ENCODE measurements at regions not wholly inside any gene's neighbourhood (a gene's known extent, or its start where the extent isn't known, plus 50 kb on each side); places are given as distances from the start of the nearest gene placed in this dataset.

- no peaks in the 10 kb centered on the region for H4K20me1 ChIP-seq (replicated peaks; ENCODE audit: control insufficient read depth, extremely low read depth, insufficient read depth, low read length)
- ChIA-PET CTCF (no interaction called here), POLR2A (no interaction called here)
- H3K27me3 ChIP-seq (ENCODE audit: control insufficient read depth in 2 of 2, insufficient read depth in 2 of 2, low read length in 2 of 2): no peaks in the 10 kb centered on the region
- DNase-seq (ENCODE audit: low read depth, low spot score) (no peak), FAIRE-seq (no peak)
- intact Hi-C loops (cut with micrococcal nuclease): no loop called here
- dilution Hi-C loops (cut with MboI; ENCODE audit: extremely low pct_ligation_motif_present, low sequenced_read_pairs): no loop called here
- no peak overlapping the region for H3K27ac ChIP-seq (ENCODE audit: insufficient read depth, low read depth, low read length)
- H2AFZ ChIP-seq (ENCODE audit: low read depth, low read length): no peak overlapping the region
- peaks cover 3% of the 10 kb centered on the region for H3K9me3 ChIP-seq (replicated peaks; ENCODE audit: control insufficient read depth, insufficient read depth, low read length)
- H3K4me2 ChIP-seq (ENCODE audit: insufficient read depth, low read length): no peak overlapping the region
- H3K4me3 ChIP-seq (replicated peaks in 1 of 3; ENCODE audit: insufficient read depth in 1 of 3, low read depth in 1 of 3, low read length in 3 of 3): no peak overlapping the region
- no peak for TF ChIP-seq JUN (IDR thresholded peaks at IDR 0.05; ENCODE audit: borderline replicate concordance, insufficient read depth, insufficient read length, low read depth)
- no peak for TF ChIP-seq GATA2 (IDR thresholded peaks at IDR 0.05; ENCODE audit: insufficient read depth, insufficient read length, low read depth, low read length)
- TF ChIP-seq POLR2AphosphoS5 (IDR thresholded peaks at IDR 0.05; ENCODE audit: insufficient read depth, low read depth, low read length): no peak
- no peak for TF ChIP-seq MYC (IDR thresholded peaks at IDR 0.05; ENCODE audit: low read depth, low read length)
- TF ChIP-seq EZH2 (IDR thresholded peaks at IDR 0.05; ENCODE audit: borderline replicate concordance, low read depth, low read length, severe bottlenecking): no peak
- no peak for TF ChIP-seq CTCF (IDR thresholded peaks at IDR 0.05; ENCODE audit: extremely low read depth in 1 of 2, insufficient read depth in 1 of 2, low read depth in 1 of 2, low read length in 2 of 2)
- no peaks in the 10 kb centered on the region for H3K79me2 ChIP-seq (ENCODE audit: control insufficient read depth, insufficient read depth, low read length)
- no peaks in the 10 kb centered on the region for H3K4me1 ChIP-seq (ENCODE audit: control insufficient read depth, extremely low read depth, insufficient read depth, low read length)
- BruUV-seq (replicated peaks): no TSS peak
- no peaks in the 10 kb centered on the region for H3K36me3 ChIP-seq (ENCODE audit: control insufficient read depth in 2 of 2, extremely low read depth in 1 of 2, insufficient read depth in 2 of 2, low read length in 2 of 2)
- no peak overlapping the region for H3K9ac ChIP-seq (replicated peaks; ENCODE audit: extremely low read depth, insufficient read depth, low read length)
- H3K9me1 ChIP-seq (replicated peaks; ENCODE audit: control insufficient read depth, extremely low read depth, insufficient read depth, low read length): no peaks in the 10 kb centered on the region
Measured at GRCh38 chr9:119758990-119759389, 389.8 kb upstream of the BRINP1 start.

- dilution Hi-C loops (cut with MboI; ENCODE audit: extremely low pct_ligation_motif_present, low sequenced_read_pairs) (no loop called here), intact Hi-C loops (cut with micrococcal nuclease) (no loop called here)
- Histone ChIP-seq H4K20me1 (replicated peaks; ENCODE audit: control insufficient read depth, extremely low read depth, insufficient read depth, low read length) (no peaks in the 10 kb centered on the region), H3K4me1 (ENCODE audit: control insufficient read depth, extremely low read depth, insufficient read depth, low read length) (no peaks in the 10 kb centered on the region), H3K27ac (ENCODE audit: insufficient read depth, low read depth, low read length) (no peak overlapping the region), H3K79me2 (ENCODE audit: control insufficient read depth, insufficient read depth, low read length) (no peaks in the 10 kb centered on the region), H3K36me3 (ENCODE audit: control insufficient read depth in 2 of 2, extremely low read depth in 1 of 2, insufficient read depth in 2 of 2, low read length in 2 of 2) (no peaks in the 10 kb centered on the region), H3K4me2 (ENCODE audit: insufficient read depth, low read length) (no peak overlapping the region), H2AFZ (ENCODE audit: low read depth, low read length) (no peak overlapping the region), H3K9me1 (replicated peaks; ENCODE audit: control insufficient read depth, extremely low read depth, insufficient read depth, low read length) (no peaks in the 10 kb centered on the region), H3K9ac (replicated peaks; ENCODE audit: extremely low read depth, insufficient read depth, low read length) (no peak overlapping the region), H3K4me3 (replicated peaks in 1 of 3; ENCODE audit: insufficient read depth in 1 of 3, low read depth in 1 of 3, low read length in 3 of 3) (no peak overlapping the region), H3K9me3 (replicated peaks; ENCODE audit: control insufficient read depth, insufficient read depth, low read length) (peaks cover 3% of the 10 kb centered on the region), H3K27me3 (ENCODE audit: control insufficient read depth in 2 of 2, insufficient read depth in 2 of 2, low read length in 2 of 2) (no peaks in the 10 kb centered on the region)
- no peak for TF ChIP-seq MAX (IDR thresholded peaks at IDR 0.05; ENCODE audit: insufficient read depth, insufficient read length)
- no peak for TF ChIP-seq MYC (IDR thresholded peaks at IDR 0.05; ENCODE audit: low read depth, low read length)
- TF ChIP-seq JUN (IDR thresholded peaks at IDR 0.05; ENCODE audit: borderline replicate concordance, insufficient read depth, insufficient read length, low read depth): no peak
- no peak for TF ChIP-seq POLR2AphosphoS5 (IDR thresholded peaks at IDR 0.05; ENCODE audit: insufficient read depth, low read depth, low read length)
- TF ChIP-seq EZH2 (IDR thresholded peaks at IDR 0.05; ENCODE audit: borderline replicate concordance, low read depth, low read length, severe bottlenecking): no peak
- TF ChIP-seq POLR2A (IDR thresholded peaks at IDR 0.05; ENCODE audit: low read depth, low read length): no peak
- no peak for TF ChIP-seq GATA2 (IDR thresholded peaks at IDR 0.05; ENCODE audit: insufficient read depth, insufficient read length, low read depth, low read length)
- TF ChIP-seq FOS (IDR thresholded peaks at IDR 0.05; ENCODE audit: borderline replicate concordance, insufficient read depth, low read length): no peak
- TF ChIP-seq CTCF (IDR thresholded peaks at IDR 0.05; ENCODE audit: extremely low read depth in 1 of 2, insufficient read depth in 1 of 2, low read depth in 1 of 2, low read length in 2 of 2): no peak
- DNase-seq (ENCODE audit: low read depth, low spot score): no peak
- ChIA-PET CTCF (no interaction called here), POLR2A (no interaction called here)
- no TSS peak for BruUV-seq (replicated peaks)
- no peak for FAIRE-seq
Measured at GRCh38 chr9:119758241-119758640, 389.0 kb upstream of the BRINP1 start.

All from endothelial cell of umbilical vein (primary cell).